ENCODE measurements at regions not wholly inside any gene's neighbourhood (a gene's known extent, or its start where the extent isn't known, plus 50 kb on each side); places are given as distances from the start of the nearest gene placed in this dataset.

DNA sequence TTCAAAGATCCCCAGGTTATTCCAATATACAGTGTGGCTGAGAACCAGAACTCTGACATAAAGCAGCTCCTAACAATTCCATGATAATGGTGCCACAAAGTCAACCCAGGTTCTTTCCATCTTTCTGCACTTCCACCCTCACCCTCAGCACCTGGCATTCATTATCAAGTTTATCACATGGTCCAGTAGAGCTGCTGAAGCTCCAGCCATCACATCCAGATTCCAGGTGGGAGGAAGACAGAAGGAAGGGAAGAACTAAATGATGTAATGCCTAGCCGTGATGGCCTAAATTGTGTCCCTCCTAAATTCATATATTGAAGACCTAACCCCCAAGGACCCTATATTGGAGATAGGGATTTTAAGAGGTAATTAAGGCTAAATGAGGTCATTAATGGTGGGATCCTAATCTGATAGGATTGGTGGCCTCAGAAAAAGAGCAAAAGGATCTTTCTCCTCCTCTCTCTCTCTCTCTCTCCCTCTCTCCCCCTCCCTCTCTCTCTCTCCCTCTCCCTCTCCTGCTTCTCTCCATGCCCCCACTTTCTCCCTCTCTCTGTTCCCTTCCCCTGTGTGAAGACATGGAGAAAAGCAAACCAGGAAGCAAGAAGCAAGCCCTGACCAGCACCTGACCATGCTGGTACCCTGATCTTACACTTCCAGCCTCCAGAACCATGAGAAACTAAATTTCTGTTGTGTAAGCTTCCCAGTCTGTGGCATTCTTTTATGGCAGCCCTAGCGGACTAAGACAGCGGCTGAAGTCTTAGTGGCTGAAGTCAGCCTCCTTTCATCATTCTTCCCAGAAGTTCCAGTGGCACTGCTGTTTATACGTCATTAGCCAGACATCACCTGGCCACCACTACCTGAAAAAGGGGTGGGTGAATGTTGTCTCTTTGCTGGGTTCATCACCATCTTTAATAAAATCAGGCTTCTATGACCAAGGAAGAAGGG lies 369.7 kb upstream of the PROK2 start:
- DNase-seq (ENCODE audit: low spot score): no peak

DNA sequence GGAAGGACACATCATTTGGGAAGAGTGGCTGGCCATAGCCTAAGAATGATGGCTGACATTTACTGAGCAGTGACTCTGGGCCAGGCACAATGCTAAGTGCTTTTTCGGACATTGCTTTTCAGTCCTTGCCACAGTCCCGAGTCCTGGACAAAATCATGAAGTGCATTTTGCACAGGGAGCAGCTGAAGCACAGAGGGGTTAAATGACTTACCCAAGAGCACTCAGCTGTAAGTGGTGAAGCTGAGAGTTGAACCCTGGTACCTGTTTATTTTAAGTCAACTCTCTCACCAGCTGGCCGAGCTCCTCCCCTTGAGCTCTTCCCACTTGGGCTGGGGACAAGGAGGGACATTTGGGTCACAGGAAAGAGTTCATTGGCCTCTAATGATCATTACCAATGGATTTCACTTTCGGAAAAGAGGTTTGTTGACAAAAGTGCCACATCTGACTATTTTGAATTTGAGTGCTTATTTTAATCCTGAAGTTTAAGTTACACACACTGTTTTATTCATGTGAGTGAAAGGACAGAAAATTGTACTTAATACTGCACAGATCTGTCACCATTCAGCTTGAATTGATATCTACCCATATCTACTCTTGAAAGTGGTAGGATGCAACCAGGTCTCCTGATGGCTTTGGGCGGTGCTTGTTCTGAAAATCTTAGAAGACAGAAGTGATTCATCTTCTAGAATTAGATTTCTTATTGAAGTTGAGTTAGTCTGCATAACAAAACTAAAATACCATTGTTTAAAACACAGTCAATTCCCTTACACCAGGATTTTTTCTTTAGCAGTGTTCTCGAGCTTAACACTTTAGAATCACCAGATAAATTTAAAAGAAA lies 368.7 kb upstream of the PROK2 start:
- no peak for DNase-seq (ENCODE audit: low spot score)

DNA sequence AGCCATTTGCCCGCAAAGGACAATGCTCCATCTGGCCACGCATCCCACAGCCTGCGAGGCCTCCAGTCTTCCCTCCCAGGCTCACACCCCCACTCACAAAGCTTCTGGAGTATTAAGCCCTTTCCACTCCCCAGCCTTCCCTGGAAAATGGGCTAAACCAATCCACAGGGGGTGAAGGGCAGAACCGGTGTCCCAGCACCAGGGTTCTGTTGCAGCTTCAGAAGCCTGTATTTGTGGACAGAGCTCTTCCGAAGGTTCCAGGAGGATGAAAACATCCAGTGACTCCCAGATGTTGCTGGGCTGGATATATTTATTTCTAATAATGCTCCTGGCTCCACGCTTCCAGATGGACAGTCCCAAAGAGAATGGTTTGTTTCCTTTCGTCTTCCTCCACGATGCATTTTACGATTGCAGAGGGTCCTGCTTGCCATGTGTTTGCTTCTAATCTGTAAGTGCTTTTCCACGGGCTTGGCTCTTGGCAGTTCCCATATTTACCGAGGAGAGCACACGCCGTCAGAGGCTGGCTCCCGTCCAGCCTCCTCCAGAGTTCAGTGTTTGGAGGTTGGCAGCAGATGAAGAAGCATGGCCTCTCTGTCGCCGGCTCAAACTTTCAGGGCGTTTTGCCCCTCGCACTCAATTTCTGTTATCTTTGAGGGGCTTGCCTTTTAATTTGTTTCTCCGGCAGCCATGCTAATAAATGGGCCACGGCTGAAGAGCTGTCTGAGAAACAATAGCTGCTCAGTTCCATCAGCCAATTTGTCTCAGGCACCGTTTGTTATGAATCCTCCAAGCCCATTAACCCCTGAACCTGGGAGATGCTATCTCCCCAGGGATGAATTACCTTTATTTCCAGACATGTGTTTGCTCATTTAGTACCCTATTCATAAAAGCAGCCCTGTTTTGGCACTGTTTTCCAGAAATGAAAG lies 367.9 kb upstream of the PROK2 start:
- DNase-seq (ENCODE audit: low spot score): peak; percentile 53

DNA sequence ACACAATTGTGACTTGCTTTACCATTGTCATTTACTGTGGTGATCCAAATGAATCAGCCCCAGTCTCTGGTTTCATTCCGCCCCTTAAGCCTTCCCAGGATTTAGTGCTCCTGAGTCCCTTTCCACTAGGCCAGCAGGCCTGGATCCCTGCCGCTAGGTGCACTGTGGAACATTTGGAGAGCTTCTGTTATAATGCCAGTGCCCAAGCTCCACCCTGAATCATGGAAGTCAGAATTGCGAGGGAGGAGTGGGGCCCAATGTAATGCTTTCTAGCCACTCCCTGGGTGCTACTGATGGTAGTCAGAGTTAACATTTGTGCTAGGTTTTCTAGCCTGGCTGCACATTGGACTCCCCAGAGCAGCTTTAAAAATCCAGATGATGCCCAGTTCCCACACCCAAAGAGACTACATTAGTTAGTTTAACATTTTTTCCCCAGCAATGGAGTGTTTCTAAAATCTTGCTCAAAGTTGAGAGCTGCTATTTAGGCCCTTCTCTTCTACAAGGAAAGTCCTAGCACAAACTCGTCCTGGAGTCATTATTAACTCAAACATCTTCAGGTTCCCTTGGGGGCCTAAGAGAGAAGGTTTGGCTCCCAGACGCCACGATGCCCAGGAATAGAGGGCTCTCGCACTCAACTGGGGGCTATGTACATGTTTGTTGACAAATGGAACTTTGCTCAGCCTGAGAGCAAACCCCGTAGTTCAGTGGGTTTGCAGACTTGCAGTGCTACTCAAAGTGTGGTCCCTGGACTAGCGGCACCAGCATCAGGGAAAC lies 366.7 kb upstream of the PROK2 start:
- no peak for DNase-seq (ENCODE audit: low spot score)

DNA sequence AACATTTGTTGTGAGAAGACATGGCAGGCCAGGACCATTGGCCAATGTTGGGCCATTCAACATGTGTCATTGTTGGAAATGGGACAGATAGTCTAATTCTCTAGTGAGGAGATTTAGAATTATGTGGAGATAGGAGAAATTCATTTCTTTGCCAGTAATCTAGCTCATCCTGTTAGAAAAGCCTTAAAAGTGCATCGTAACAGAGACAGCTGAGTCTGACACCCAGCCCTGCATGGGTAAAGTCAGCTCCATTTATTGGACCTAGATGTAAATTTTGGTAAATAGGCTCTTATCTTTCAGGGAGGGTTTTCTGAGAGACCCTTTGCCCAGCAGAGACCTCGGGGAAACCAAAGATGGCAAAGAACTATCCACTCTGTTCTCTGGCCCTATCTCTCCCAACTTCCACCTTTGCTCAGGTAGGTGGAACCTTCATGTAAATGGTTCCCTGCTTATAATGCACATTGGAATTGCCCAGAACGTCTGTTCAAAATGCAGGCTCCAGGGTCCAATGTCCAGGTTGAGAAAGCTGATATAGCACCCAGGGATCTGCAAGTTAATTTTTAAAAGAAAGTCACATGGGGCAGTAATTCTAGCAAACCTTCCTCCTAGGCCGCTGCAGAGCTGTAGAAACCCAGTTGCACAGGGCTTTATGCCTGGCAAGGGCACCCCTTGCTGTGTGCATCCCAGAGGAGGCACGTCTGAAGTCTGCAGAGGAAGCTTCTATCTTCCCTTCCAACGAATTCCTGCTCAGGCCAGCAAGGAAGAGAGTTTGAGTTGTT lies 365.9 kb upstream of the PROK2 start:
- DNase-seq (ENCODE audit: low spot score): no peak

DNA sequence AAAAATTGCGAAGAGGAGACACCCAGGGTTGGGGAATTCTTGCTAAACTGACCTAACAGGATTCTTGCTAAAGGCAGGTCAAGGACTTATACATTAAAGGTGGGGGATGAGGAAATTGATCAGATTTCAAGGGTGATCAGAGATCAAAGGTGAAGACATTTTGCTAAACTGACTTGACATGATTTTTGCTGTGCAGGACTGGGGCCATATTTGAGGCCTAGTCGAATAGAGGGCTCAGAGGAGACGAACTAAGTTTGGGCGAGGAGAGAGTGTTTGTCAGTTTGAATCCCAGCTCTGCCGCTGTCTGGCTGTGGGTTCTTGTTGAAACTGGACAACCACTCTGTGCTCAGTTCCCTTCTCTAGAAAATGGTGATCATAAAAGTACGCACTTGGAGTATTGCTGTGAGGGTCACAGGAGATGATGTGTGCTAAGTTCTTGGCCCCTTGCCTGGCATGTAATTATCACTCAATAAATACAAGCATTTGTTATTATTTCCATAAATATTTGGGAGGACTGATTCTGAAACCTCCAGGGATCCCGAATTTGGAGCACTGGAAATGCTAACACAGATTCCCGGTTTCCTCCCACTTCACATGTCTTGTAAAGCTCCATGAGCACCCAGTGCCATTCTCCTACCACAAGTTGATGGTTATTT lies 364.8 kb upstream of the PROK2 start:
- no peak for DNase-seq (ENCODE audit: low spot score)

DNA sequence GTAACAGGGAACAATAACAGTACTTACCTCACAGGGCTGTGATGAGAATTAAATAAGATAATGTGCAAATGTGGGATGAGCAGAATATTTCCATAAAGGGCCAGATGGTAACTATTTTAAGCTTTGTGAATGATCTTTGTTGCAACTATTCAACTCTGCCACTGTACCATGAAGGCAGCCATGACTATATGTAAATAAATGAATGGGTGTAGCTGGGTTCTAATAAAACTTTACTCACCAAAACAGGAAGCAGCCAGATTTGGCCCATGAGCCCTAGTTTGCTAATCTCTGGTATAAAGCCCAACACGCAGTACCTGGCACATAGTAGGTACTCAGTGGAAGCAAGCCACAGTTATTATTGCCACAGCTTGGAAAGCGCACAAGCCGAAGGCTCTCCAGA lies 362.7 kb upstream of the PROK2 start:
- no peak for DNase-seq (ENCODE audit: low spot score)

DNA sequence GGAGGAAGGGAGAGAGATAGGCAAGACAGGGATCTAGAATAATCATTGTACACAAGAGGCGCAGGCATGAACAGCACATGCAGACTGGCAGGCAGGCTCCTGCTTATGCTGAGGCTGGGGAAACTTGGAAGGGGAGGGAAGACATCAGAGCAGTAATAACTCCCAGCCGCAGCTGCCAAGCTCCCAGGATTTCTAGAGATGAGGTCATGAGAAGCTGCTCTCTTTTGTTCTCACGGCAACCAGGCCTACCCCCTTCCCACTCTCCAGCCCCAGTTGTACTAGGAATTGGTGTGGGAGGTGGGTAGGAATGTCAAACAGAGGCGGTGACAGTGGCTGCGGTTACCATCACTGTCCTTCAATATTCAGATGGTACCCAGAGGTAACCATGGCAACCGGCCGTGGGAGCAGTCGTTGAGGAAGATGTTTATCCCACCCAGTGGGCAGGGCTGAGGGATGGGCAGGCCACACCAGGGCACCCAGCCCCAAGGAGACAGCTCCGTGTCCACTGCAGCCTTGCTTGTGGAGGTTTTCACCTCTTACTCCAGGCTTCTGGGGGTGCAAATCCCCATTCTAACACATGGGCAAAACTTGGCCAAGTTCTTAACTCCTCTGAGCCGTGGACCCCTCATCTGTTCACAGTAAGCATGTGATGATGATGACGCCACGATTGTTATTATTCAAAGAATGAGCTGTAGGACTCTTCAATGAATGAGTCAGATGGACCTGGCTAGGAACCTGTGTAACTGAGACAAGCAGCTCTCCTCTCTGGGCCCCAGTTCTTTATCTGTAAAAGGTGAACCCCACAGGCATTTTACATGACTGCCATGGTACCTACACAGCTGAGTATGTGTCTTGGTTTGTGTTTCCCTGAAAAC lies 360.8 kb upstream of the PROK2 start:
- DNase-seq (ENCODE audit: low spot score): no peak

DNA sequence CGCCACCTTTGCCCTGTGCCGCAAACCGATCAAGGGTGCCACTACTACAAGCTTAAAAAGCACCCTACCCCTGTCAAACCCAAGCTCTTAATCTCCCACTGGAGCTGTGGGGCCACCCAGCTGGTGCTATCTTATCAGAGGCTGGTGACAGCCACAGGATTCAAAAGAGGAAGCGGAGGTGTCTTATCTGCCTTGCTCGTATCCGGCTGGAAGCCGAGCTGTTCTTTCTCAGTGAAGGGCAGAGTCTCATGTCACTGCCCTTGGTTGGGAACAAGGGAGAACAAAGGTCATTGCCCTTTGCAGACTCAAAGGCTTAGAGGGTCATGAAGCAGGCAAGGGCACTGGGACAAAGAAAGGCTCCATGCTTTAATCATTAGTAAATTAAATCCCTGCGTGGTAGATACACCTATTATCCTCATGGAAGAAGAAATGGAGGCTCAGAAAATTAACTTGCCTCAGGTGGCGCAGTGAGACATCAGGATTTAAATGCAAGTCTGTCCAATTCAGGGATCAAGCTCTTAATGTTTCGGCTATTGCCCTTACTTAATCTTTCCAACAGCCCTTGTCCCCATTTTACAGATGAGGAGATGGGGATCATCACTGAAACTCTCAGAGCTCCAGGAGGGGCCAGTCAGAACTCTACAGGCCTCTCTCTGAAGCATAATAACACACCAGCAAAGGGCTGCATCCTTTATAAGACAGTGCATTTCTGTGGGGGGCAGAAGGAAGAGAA lies 360.0 kb upstream of the PROK2 start:
- no peak for DNase-seq (ENCODE audit: low spot score)

DNA sequence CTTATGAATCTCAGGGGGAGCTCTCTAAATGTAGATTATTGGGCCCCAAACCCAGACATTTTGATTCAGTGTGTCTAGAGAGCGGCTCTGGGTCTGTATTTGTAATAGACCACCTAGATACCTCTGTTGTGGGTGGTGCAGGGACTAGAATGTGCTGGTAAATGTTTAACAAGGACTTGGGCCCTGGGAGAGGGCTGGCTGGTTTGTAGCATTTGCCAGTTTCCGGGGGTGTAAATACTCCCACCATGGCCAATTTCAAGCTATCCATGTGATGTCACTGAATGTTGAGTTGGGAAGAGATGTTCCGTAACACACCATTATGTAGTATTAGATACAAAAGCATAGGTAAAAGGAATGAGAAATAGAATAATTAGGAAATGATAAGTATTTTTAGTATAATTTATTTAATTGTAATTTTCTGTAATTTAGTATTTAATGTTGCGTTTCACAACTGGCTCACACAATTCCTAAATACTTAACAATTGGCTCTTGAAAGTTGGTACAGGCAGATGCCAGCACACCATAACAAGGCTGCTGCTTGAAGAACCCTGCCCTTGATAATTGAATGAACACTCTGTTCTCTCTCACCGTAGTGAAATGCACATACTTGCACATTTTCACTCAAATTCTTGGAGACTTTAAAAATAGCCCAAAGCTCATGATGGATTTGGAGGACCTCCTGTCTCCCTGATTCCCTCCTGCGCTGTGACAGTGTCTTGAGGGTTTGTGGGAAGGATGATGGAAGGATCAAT lies 359.2 kb upstream of the PROK2 start:
- DNase-seq (ENCODE audit: low spot score): no peak

DNA sequence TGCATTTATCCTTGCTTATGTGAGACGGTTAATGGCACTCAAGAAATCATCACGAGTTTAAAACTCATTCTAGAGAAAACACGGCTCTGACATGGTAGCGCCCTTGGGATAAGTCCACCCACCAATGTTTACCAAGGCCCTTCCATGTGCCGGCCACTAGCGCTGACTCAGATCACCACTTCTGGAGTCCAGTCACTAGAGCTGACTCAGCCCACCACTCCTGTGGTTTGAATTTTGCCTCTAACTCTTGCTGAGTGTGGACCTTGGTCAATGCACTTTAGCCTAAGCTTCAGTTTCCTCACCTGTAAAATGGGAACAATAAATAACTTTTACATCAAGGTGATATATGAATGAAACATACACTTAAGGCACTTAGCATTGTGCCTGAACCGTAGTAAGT lies 358.4 kb upstream of the PROK2 start:
- no peak for DNase-seq (ENCODE audit: low spot score)

DNA sequence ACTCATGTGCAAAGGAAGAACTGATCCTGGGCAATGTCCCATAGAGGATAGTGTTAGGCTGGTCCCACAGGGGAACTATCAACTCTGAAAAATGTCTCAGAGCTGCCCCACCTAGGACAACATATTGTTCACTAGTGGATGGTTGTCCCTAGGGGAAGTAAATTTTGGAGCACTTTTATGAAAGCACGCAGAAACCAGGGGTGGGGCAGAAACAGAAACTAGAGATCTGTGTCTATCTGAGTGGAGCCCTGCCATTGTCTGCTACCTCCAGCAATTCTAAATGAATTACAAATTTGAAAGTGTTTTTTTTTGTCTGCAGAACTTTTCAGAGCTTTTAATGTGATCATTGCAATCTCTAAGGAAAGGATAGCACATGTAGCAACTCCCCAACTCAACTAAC lies 357.1 kb upstream of the PROK2 start:
- no peak for DNase-seq (ENCODE audit: low spot score)

DNA sequence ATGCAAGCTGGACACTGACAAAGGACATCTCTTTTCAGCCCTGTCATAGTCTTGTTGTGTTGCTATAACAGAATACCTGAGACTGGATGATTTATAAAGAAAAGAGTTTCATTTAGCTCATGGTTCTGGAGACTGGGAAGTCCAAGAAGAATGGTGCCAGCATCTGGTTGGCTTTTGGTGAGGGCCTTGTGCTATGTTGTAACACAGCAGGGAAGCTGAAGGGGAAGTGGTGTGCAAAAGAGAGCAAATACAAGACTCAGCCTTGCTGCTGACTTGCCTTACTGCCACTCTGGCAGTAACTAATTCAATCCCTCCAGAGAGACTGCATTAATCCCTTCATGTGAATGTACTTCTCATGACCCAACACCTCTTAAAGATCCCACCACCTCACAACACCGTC lies 356.3 kb upstream of the PROK2 start:
- DNase-seq (ENCODE audit: low spot score): no peak

DNA sequence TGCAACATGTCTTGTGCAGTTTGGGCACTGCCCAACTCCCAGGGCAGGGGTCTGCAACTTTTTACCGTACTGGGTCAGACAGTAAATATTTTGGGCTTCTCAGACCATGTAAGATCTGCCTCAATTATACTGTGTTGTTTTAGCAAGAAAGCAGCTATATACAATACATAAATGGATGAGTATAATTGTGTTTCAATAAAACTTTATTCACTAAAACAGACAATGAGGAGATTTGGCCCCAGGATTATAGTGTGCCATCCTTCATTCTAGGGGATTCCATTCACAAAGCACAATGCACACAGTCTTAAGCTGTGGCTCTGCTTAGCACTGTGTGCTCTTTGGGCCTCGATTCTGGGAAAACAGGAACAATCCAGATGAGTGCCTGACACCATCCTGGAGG lies 354.4 kb upstream of the PROK2 start:
- no peak for DNase-seq (ENCODE audit: low spot score)

DNA sequence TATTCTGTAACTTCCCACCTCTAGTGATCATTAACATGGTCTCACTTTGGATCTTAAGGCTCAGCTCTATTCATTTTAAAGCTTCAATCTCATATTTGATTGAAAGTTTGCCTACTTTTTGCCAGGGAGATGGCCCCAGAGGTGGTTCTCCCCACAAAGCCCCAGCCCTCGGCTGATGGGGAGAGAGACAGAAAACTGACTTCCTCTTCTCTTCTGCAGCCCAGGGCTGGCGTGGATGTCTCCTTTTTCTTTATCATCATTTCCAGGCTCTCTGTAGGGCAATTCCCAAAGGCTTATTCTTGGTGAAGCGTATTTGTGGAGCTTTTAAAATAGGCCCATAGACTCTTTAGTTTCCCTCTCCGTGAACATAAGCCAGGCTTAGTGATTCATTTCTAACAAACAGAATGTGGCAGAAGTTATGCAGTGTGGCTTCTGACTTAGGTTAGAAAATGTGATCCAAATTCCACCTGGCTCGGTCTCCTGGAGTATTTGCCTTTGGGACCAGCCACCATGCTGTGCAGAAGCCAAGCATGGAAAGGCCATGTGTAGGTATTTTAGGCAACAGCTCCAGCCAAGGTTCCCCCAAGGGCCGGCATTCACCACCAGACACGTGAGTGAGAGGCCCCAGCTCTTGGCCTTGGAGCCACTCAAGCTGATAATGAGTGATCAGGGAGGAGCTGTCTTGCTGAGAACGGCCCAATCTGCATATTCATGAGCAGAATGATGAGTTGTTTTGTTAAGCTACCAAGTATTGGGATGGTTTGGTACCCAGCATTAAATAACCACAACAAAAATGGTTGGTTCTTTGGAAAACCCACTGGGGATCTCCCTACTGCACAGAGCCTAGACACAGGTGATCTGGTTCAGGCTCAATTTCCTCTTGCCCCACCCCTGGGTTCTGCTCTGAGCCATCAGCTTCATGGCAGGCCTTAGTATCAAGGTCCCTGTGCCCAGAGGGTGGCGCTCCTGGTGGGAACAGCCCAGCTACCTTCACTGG lies 353.2 kb upstream of the PROK2 start:
- no peak for DNase-seq (ENCODE audit: low spot score)

DNA sequence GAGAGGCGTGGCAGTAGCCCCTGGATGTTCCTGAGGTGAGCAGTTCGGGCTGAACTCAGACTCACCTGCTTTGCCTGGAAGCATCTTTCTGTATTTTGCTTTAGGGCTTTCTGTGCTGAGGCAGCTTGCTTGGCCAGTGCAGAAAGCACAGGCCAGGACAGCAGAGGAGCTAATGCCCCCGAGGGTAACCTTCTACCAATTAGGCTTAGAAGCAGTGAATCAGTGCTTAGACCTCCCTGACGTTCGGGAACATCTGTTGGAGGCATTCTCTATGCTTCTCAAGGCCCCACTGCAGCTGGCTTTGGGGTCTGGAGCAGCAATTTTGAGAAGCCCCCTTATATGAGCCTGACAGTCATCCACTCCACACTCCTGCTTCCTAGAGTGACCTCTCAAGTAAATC lies 350.7 kb upstream of the PROK2 start:
- DNase-seq (ENCODE audit: low spot score): no peak
